WI38 (cell line): ENCODE measurements at regions not wholly inside any gene's neighbourhood (a gene's known extent, or its start where the extent isn't known, plus 50 kb on each side); places are given as distances from the start of the nearest gene placed in this dataset.

Experiments used
- H3K4me3 ChIP-seq: 2 replicates; pipeline ENCODE4 v1.5.1; 2011; ENCODE audit warnings: low read depth, mild to moderate bottlenecking, control low read depth, low read length
- CTCF ChIP-seq: IDR thresholded peaks from 2 replicates; pipeline ENCODE4 v1.5.1; 2012; ENCODE audit warnings: low read depth, mild to moderate bottlenecking, control low read depth, low read length

GRCh38 chr15:70210076-70210475 is 112.4 kb upstream of the TLE3 start:
- H3K4me3 ChIP-seq = no peak overlapping the region
- TF ChIP-seq CTCF = no peak

- TF ChIP-seq CTCF = no peak
- no peak overlapping the region for H3K4me3 ChIP-seq
Observed at GRCh38 chr15:70209499-70209898, 111.8 kb upstream of the TLE3 start.

- no peak overlapping the region for H3K4me3 ChIP-seq
- no peak for TF ChIP-seq CTCF
Observed at GRCh38 chr15:70208332-70208731, 110.6 kb upstream of the TLE3 start.

- H3K4me3 ChIP-seq = no peak overlapping the region
- TF ChIP-seq CTCF = no peak
Observed at GRCh38 chr15:70206668-70207067, 109.0 kb upstream of the TLE3 start.

GRCh38 chr15:70204652-70205051 is 106.9 kb upstream of the TLE3 start:
- TF ChIP-seq CTCF = no peak
- no peak overlapping the region for H3K4me3 ChIP-seq

- no peak for TF ChIP-seq CTCF
- H3K4me3 ChIP-seq = no peak overlapping the region
Observed at GRCh38 chr15:70203981-70204560, 106.4 kb upstream of the TLE3 start.

GRCh38 chr15:70202756-70203155 is 105.0 kb upstream of the TLE3 start:
- no peak for TF ChIP-seq CTCF
- H3K4me3 ChIP-seq = no peak overlapping the region
